SK-N-SH treated with all-trans-retinoic acid at 6 μM for 48 hours (cell line): ENCODE measurements at regions not wholly inside any gene's neighbourhood (a gene's known extent, or its start where the extent isn't known, plus 50 kb on each side); places are given as distances from the start of the nearest gene placed in this dataset.

Source experiments
- CREB5 ChIP-seq: fragments of 250-450 bp; sonication (Bioruptor Pico); IDR thresholded peaks from 2 replicates; pipeline ENCODE4 v1.5.1; 2020; ENCODE audit warnings: low read depth, mild to moderate bottlenecking, moderate library complexity
- ISL1 ChIP-seq: fragments of 250-450 bp; sonication (Bioruptor Pico); IDR thresholded peaks from 2 replicates; pipeline ENCODE4 v2.1.2; 2022; ENCODE audit warnings: mild to moderate bottlenecking, moderate library complexity
- ZC3H10 ChIP-seq: fragments of 250-450 bp; sonication (Bioruptor Pico); IDR thresholded peaks from 2 replicates; pipeline ENCODE4 v1.5.1; 2021; ENCODE audit warnings: mild to moderate bottlenecking, moderate library complexity
- ZFP30 ChIP-seq: fragments of 450-650 bp; formaldehyde crosslinking; IDR thresholded peaks from 2 replicates; pipeline ENCODE4 v1.5.0; 2022; ENCODE audit warnings: mild to moderate bottlenecking, moderate library complexity
- ZNF565 ChIP-seq: fragments of 450-650 bp; formaldehyde crosslinking; conservative IDR thresholded peaks from 2 replicates; pipeline ENCODE4 v1.5.0; 2020; ENCODE audit warnings: low read depth, mild to moderate bottlenecking, moderate library complexity

- TF ChIP-seq ZNF565 = no peak
- no peak for TF ChIP-seq ISL1 (CRISPR knock-in tag)
- no peak for TF ChIP-seq ZFP30 (CRISPR knock-in tag)
- no peak for TF ChIP-seq ZC3H10 (CRISPR knock-in tag)
- no peak for TF ChIP-seq CREB5 (CRISPR knock-in tag)
Observed at GRCh38 chr7:46281071-46281470, 360.0 kb upstream of the IGFBP3 start.
